ENCODE measurements at regions not wholly inside any gene's neighbourhood (a gene's known extent, or its start where the extent isn't known, plus 50 kb on each side); places are given as distances from the start of the nearest gene placed in this dataset.

- TF ChIP-seq POLR2AphosphoS5 (IDR thresholded peaks at IDR 0.05; ENCODE audit: low read depth, low read length) (no peak), POLR2A (IDR thresholded peaks at IDR 0.05; ENCODE audit: low read depth, low read length) (no peak), SPI1 (IDR thresholded peaks at IDR 0.05; ENCODE audit: low read depth, low read length) (no peak), TAF1 (IDR thresholded peaks at IDR 0.05; ENCODE audit: low read depth, low read length) (no peak), PAX5 (IDR thresholded peaks at IDR 0.05; ENCODE audit: insufficient read depth, low read length, severe bottlenecking) (no peak)
These were observed 228.3 kb downstream of the CLIC5 start for GRCh38 chr6:45787384-45787783.

All from GM12891 (cell line).